H7 (cell line): ENCODE measurements at regions not wholly inside any gene's neighbourhood (a gene's known extent, or its start where the extent isn't known, plus 50 kb on each side); places are given as distances from the start of the nearest gene placed in this dataset.

Experiments
- DNase-seq: peaks from one replicate; pipeline ENCODE4 v3.0.0; 2012
- H3K27me3 ChIP-seq: 2 replicates; pipeline ENCODE4 v1.6.0; 2011; ENCODE audit warnings: mild to moderate bottlenecking, low read length; ENCODE audit not compliant: control insufficient read depth, insufficient read depth
- H3K36me3 ChIP-seq: replicated peaks from 2 replicates; pipeline ENCODE4 v1.5.1; 2011; ENCODE audit warnings: low read length; ENCODE audit not compliant: control insufficient read depth, insufficient read depth
- H3K4me3 ChIP-seq: 2 replicates; pipeline ENCODE4 v1.5.1; 2011; ENCODE audit warnings: low read depth, mild to moderate bottlenecking, control low read depth, low read length, moderate library complexity; ENCODE audit not compliant: insufficient read depth

GRCh38 chrX:149073479-149073878 is 431.6 kb downstream of the IDS start:
- Histone ChIP-seq H3K4me3 (no peak overlapping the region), H3K36me3 (no peaks in the 10 kb centered on the region), H3K27me3 (no peaks in the 10 kb centered on the region)
- DNase-seq = no peak

GRCh38 chrX:149069899-149070298 is 435.2 kb downstream of the IDS start:
- no peak overlapping the region for H3K4me3 ChIP-seq
- DNase-seq = no peak
- H3K27me3 ChIP-seq = no peaks in the 10 kb centered on the region
- H3K36me3 ChIP-seq = no peaks in the 10 kb centered on the region

- no peaks in the 10 kb centered on the region for H3K27me3 ChIP-seq
- no peak for DNase-seq
- H3K4me3 ChIP-seq = no peak overlapping the region
- H3K36me3 ChIP-seq = no peaks in the 10 kb centered on the region
Observed at GRCh38 chrX:149060921-149061320, 444.2 kb downstream of the IDS start.
